ENCODE measurements at regions not wholly inside any gene's neighbourhood (a gene's known extent, or its start where the extent isn't known, plus 50 kb on each side); places are given as distances from the start of the nearest gene placed in this dataset.

DNA sequence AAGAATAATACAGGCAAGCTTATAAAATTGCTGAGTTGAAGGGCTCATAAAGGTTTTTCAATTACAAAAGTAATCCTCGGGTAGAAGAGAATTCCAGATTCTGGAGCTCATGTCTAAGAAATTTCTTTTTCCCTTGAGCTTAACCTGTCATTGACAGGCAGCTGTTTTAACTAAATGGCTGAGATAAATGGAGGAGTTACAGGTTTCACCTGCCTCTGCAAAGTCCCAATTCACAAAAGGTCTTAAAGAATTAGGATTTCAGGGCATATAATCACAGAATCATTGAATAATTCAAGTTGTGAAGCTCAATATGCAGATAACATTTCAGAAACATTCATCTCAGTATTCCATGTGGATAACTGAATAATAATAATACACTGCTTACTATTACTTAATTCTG lies 660.1 kb upstream of the NRSN1 start:
- H3K4me3 ChIP-seq (ENCODE audit: low read depth, low read length) = no peak overlapping the region
- TF ChIP-seq, protein P1, sequence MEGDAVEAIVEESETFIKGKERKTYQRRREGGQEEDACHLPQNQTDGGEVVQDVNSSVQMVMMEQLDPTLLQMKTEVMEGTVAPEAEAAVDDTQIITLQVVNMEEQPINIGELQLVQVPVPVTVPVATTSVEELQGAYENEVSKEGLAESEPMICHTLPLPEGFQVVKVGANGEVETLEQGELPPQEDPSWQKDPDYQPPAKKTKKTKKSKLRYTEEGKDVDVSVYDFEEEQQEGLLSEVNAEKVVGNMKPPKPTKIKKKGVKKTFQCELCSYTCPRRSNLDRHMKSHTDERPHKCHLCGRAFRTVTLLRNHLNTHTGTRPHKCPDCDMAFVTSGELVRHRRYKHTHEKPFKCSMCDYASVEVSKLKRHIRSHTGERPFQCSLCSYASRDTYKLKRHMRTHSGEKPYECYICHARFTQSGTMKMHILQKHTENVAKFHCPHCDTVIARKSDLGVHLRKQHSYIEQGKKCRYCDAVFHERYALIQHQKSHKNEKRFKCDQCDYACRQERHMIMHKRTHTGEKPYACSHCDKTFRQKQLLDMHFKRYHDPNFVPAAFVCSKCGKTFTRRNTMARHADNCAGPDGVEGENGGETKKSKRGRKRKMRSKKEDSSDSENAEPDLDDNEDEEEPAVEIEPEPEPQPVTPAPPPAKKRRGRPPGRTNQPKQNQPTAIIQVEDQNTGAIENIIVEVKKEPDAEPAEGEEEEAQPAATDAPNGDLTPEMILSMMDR (IDR thresholded peaks at IDR 0.05; ENCODE audit: borderline replicate concordance, insufficient read depth, low read depth, low read length) = no peak

- no peak overlapping the region for H3K4me3 ChIP-seq (ENCODE audit: low read depth, low read length)
- TF ChIP-seq, protein P1 (IDR thresholded peaks at IDR 0.05; ENCODE audit: borderline replicate concordance, insufficient read depth, low read depth, low read length) = no peak
Measured at GRCh38 chr6:23477586-23477985, 648.4 kb upstream of the NRSN1 start.

- H3K4me3 ChIP-seq (ENCODE audit: low read depth, low read length) = no peak overlapping the region
- TF ChIP-seq, protein P1 (IDR thresholded peaks at IDR 0.05; ENCODE audit: borderline replicate concordance, insufficient read depth, low read depth, low read length) = no peak
Measured at GRCh38 chr6:23478312-23478711, 647.7 kb upstream of the NRSN1 start.

DNA sequence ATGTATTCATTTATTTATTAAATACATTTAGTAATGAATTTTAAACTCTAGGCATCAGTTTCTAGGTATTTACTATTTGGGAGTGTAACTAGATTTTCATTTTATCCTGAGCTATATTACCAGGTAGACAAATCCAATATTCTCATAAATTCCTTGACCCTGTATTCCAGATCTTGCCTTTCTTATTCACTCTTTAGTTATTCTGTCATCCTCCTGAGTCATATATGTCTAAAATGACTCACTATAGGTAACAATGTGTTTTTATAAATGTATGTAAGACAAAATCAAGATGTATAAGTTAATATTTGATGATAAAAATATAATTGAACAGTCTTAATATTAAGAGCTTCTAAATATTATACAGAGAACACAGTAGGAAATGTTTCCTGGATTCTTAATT lies 642.1 kb upstream of the NRSN1 start:
- no peak overlapping the region for H3K4me3 ChIP-seq (ENCODE audit: low read depth, low read length)
- TF ChIP-seq, protein P1 (IDR thresholded peaks at IDR 0.05; ENCODE audit: borderline replicate concordance, insufficient read depth, low read depth, low read length) = no peak

GRCh38 chr6:23494367-23494766 lies 631.6 kb upstream of the NRSN1 start:
- H3K4me3 ChIP-seq (ENCODE audit: low read depth, low read length) = no peak overlapping the region
- TF ChIP-seq, protein P1 (IDR thresholded peaks at IDR 0.05; ENCODE audit: borderline replicate concordance, insufficient read depth, low read depth, low read length) = no peak

DNA sequence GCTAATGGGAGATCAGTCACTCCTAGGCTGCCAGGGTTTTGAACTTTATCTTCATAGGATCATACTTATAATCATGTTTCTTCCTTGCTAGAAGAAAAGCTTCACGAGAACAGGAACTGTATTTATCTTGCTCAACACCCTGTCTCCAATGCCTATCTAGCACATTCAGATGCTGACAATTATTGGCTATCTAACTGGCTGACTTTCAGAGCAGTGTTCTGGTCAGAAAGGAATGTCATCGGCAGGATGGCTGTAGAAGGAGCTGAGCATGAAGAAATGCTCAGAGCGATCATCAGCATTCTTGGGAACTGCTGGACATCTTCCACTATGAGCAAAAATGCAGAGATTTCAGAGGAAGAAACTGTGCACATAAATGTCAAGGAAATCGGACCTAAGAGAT lies 628.0 kb upstream of the NRSN1 start:
- TF ChIP-seq, protein P1 (IDR thresholded peaks at IDR 0.05; ENCODE audit: borderline replicate concordance, insufficient read depth, low read depth, low read length) = no peak

GRCh38 chr6:23499549-23499948 lies 626.5 kb upstream of the NRSN1 start:
- TF ChIP-seq, protein P1 (IDR thresholded peaks at IDR 0.05; ENCODE audit: borderline replicate concordance, insufficient read depth, low read depth, low read length) = no peak

More for the DNA sequence above, 628.0 kb upstream of the NRSN1 start:
- no peak overlapping the region for H3K4me3 ChIP-seq (ENCODE audit: low read depth, low read length)

More at GRCh38 chr6:23499549-23499948, 626.5 kb upstream of the NRSN1 start:
- no peak overlapping the region for H3K4me3 ChIP-seq (ENCODE audit: low read depth, low read length)

All from GM12875 (cell line).